Frontal cortex (tissue), 3 donors: ENCODE measurements at regions not wholly inside any gene's neighbourhood (a gene's known extent, or its start where the extent isn't known, plus 50 kb on each side); places are given as distances from the start of the nearest gene placed in this dataset.

ENCODE experiments used
- DNase-seq, 2 donors: peaks; one replicate each; pipeline ENCODE4 v3.0.0; 2012; ENCODE audit warnings: low spot score in 2 of 2
- FAIRE-seq: peaks from 2 replicates; lab custom pipeline; 2012; peaks lifted over from hg19 to GRCh38; lab: Jason Lieb, UNC
- donor health status: control.
- donor health status: control.
- donor health status: control.

GRCh38 chr4:43337707-43338106 is 445.2 kb downstream of the GRXCR1 start:
- no peak for FAIRE-seq

GRCh38 chr4:43339435-43339834 is 446.9 kb downstream of the GRXCR1 start:
- FAIRE-seq (no peak), DNase-seq (no peak)

More at GRCh38 chr4:43337707-43338106, 445.2 kb downstream of the GRXCR1 start:
- DNase-seq = no peak

- DNase-seq (no peak), FAIRE-seq (no peak)
Observed at GRCh38 chr4:43341741-43342140, 449.2 kb downstream of the GRXCR1 start.

GRCh38 chr4:43343298-43343697 is 450.8 kb downstream of the GRXCR1 start:
- FAIRE-seq = no peak
- DNase-seq = no peak

GRCh38 chr4:43345323-43345925 is 452.9 kb downstream of the GRXCR1 start:
- FAIRE-seq (no peak), DNase-seq (no peak)

GRCh38 chr4:43348591-43348990 is 456.1 kb downstream of the GRXCR1 start:
- DNase-seq (no peak), FAIRE-seq (no peak)

GRCh38 chr4:43351970-43352806 is 459.7 kb downstream of the GRXCR1 start:
- FAIRE-seq (no peak), DNase-seq (no peak)

GRCh38 chr4:43352859-43353258 is 460.3 kb downstream of the GRXCR1 start:
- DNase-seq = no peak
- FAIRE-seq = no peak

- DNase-seq = no peak
- FAIRE-seq = no peak
Observed at GRCh38 chr4:43353552-43353951, 461.0 kb downstream of the GRXCR1 start.

- FAIRE-seq (no peak), DNase-seq (no peak)
Observed at GRCh38 chr4:43356786-43357185, 464.3 kb downstream of the GRXCR1 start.

GRCh38 chr4:43357252-43357974 is 464.9 kb downstream of the GRXCR1 start:
- FAIRE-seq = no peak
- no peak for DNase-seq

GRCh38 chr4:43360296-43360695 is 467.8 kb downstream of the GRXCR1 start:
- FAIRE-seq (no peak), DNase-seq (no peak)

- DNase-seq = no peak
- no peak for FAIRE-seq
Observed at GRCh38 chr4:43362875-43363636, 470.5 kb downstream of the GRXCR1 start.

- FAIRE-seq = no peak
Observed at GRCh38 chr4:43369036-43369594, 476.6 kb downstream of the GRXCR1 start.

GRCh38 chr4:43373201-43373600 is 480.7 kb downstream of the GRXCR1 start:
- DNase-seq = no peak
- no peak for FAIRE-seq

More at GRCh38 chr4:43369036-43369594, 476.6 kb downstream of the GRXCR1 start:
- DNase-seq = no peak

- DNase-seq = no peak
- FAIRE-seq = no peak
Observed at GRCh38 chr4:43374216-43374751, 481.8 kb downstream of the GRXCR1 start.

- FAIRE-seq = no peak
- DNase-seq = no peak
Observed at GRCh38 chr4:43379016-43379415, 486.5 kb downstream of the GRXCR1 start.

- FAIRE-seq = no peak
- DNase-seq = no peak
Observed at GRCh38 chr4:43380093-43380492, 487.6 kb downstream of the GRXCR1 start.

GRCh38 chr4:43391069-43391468 is 498.6 kb downstream of the GRXCR1 start:
- FAIRE-seq (no peak), DNase-seq (no peak)
